H4 (cell line): ENCODE measurements at regions not wholly inside any gene's neighbourhood (a gene's known extent, or its start where the extent isn't known, plus 50 kb on each side); places are given as distances from the start of the nearest gene placed in this dataset.

Source experiments
- DNase-seq: peaks from one replicate; pipeline ENCODE4 v3.0.0-alpha.2; 2015; ENCODE audit warnings: low spot score

DNA sequence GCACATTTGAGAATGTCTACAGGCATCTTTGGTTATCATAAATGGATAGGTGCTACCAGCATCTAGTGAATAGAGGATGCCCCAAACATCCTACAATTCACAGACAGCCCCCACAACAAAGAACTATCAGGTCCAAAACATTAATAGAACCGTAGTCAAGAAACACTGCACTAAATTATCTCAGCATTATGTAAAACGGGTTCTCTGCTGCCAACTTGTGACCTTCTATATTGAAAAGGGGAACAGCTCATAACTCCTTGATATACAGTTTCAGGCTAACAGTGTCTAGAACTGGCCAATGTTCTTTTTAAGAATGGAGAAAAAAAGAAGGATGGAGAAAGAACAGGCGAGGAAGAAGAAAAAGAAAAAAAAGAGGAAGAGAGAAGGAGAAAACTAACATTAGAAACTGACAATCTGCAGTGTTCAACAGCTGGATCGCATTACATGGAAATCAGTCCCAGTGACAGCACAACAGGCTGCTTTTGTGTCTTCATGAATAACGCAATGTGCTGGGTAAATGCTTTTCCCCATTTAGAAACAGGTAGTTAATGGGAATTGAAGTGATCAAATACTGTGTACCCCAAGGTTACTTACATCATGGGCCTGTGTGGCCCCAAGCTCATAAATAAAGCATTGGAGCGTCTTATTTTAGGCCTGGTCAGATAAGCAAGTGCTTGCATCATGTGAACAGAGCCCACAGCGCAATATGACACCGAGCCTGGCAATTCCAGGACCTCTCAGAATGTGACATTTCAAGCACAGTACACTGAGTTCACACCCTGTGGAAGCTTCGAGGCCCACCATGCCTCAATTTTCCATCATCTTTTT is 339.5 kb downstream of the DHX15 start:
- DNase-seq = peak; percentile 27

DNA sequence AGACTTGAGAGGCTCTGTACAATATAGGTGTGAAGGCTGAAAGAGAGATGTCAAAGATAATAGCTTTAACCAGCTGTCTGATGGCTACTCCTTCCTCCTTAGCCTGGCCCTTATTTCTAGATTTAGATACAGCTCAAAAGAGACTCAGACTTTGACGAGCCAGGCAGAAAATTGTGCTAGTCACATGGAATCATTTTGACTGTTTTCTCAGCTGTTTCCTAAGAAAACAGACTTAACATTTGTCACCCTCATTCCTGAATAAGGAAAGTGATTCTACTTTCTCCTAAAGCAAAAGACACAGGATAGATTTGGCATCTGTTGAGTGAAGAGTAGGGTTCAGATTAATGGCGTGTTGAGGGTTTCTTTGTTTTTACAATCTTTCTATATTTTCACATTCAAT is 340.7 kb downstream of the DHX15 start:
- DNase-seq = no peak

DNA sequence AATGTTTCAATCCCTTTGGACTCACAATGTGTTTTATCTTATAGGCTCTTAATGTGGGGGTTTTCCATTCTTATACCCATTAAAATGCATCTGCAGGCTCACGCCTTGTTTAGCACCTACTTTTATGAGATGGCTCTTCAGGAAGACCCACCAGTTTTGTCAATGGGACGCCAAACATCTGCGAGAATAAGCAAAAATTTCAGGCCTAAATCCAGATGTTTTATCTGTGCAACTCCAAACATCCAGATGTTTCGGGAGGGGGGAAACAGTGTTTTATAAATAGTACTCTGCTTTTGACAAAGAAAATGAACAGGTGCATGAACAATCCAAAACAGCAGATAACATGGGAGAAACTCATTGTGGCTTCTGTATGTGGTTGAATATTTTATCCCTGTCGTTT is 342.8 kb downstream of the DHX15 start:
- no peak for DNase-seq

DNA sequence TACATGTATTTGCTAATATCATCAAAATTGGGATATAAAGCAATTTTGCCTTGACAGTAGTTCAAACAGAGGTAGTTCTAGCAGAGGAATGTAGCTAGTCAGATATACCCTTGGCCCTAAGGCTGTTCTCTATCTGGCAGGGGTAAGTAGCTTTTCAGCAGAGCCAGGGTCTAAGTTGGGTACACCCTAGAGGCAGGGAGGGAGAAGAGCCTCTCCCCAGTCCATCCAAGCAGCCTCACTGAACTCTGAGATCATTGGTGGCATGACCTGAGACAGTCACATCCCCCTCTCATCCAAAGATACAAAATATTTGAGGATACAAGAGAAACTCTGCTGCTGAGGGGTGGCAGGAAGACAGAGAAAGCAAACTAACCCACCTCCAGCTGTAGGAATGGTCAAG is 343.7 kb downstream of the DHX15 start:
- DNase-seq = no peak

DNA sequence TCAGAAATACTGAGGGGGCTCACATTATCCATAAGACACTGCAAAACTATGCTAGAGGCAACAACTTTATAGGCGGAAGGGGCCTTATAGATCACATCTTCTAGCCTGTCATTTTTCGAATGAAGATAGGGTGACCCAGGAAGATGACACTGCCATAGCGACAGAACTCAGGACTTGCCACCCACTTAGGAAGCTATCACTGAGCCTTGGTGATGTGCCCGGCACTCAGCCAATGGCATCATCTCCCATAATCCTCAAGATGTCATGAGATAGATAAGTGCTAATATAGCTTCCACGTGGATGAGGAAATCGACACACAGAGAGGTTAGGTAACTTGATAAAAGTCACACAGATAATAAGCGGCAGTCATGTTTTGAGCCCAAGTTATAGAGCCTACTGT is 346.6 kb downstream of the DHX15 start:
- DNase-seq = no peak

DNA sequence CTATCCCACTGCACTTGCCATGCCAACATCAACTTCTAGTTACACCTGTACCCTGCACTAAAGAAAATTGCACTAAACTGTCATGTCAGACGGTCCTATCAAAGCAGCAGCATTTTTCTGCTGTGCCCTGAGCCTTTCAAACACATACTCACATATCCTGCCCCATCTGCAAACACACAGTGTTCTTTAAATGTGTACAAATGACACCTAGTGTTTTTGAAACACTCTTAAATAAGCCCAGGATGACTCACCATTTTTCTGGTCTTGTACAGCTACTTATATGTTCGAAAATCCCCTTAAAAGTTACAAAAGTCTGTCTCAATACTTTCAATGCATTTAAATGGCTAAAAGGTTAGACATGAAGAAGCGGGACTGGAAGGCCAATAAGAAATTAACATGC is 346.7 kb upstream of the PPARGC1A start:
- no peak for DNase-seq

DNA sequence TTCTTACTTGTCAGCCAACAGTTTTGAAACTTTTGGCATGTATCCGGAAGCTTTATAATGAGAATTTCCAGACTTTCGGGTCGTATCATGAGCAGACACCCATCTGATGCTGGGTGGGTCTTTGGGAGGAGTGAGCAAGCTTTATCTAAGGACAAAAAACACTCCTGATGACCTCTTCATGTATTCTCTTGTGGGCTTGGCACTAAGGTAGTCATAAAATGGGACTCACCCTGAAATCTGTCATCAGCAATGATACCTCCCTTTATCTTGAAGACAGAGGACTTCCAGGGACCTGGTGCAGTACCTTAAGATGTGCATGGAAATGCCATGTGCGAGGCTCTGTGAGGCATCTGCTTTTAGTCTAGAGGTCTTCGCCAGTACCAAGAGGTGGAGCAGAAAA is 346.3 kb upstream of the PPARGC1A start:
- DNase-seq = no peak

DNA sequence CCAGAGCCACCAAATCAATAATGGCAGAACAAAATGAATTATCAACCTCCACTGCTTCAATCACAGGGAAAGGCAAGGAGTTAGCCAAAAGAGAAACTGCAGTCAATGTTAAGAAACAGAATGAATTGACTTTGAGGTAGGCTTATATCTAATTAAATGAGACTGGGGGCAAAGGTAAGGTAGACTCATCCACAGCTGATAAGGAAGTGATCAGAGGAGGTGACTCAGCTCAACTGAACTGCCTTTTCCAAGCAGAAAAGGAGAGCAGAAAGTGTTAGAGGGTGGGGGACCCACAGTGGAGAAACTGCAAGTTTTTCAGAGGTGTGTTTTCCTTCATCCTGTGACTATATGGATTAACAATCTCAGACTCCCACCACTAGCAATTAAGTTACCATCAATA is 345.8 kb upstream of the PPARGC1A start:
- DNase-seq = no peak

DNA sequence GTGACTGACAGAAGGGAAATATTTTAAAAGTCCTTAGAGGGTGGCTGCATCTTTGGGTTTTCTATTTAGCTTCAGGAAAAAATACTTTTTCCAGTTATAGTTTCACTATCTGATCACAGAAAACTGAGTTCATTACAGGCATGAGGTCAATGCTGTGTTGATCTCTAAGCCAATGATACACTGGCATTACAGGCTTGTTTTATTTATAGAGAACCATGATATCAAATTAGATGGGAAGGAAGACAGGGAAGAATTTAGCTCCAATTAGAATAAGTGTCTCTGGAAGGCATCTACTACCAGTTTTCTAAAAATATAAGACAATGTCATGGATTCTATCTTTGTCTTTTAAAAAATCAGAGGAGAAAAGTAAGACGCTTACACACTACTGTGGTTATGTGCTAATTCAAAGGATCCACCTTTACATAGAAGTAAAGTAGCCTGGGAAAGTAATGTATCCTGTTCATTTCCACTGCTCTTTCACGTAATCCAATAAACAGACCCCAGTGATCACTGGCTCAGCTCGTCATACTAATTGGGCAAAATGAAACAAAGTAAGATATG is 344.5 kb upstream of the PPARGC1A start:
- no peak for DNase-seq

DNA sequence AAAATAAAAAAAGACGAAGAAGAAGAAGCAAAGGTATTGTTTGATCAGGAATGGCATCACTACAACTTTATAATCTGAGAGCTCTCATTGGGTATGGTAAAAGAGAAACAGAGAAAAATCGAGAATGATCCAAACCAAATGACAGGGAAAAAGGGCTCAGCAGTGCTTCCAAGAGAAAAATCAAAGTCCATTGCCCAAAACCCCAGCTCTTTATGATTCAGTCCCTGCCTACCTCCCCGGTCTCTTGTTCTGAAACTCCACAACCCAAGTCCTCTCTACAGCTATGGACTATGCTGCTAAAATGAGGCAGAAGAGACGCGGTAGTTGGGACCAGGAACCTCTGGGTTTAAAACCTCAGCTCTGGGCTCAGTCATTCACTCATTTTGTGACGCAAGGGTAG is 341.1 kb upstream of the PPARGC1A start:
- no peak for DNase-seq

DNA sequence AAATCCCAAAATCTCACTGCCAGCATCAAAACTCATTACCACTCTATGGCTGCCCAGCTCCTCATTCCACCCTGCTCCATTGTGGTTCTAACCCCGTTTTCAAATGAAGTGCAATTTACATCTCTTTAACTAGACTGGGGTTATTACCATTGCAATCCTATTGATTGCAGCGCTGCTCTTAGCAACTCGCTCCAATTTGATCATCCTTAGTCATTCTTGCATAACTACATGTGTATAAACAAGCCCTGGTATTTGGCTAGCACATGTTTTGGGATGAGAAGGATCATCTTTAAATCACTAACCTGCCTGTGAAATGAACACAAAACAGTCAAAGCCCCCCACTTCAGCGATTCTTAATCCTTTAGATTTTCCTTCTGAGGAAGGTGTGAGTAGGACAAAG is 340.1 kb upstream of the PPARGC1A start:
- no peak for DNase-seq

DNA sequence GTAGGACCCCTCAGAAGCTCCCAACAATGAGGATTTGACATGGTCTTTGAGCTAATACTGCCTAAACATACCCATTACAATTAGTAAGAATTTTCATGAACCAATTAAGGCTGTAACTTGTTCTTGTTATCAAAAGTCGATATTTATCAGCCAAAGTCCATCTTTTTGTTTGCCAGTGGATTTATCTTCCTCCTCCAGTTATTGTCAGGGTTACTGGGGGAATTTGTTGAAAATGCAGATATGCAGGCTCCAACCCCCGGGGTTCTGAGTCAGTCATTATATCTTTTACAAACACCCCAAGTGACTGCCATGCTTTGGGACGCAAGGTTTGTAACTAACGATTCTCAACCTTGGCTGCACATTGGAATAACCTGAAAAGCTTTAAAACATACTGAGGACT is 338.8 kb upstream of the PPARGC1A start:
- no peak for DNase-seq

DNA sequence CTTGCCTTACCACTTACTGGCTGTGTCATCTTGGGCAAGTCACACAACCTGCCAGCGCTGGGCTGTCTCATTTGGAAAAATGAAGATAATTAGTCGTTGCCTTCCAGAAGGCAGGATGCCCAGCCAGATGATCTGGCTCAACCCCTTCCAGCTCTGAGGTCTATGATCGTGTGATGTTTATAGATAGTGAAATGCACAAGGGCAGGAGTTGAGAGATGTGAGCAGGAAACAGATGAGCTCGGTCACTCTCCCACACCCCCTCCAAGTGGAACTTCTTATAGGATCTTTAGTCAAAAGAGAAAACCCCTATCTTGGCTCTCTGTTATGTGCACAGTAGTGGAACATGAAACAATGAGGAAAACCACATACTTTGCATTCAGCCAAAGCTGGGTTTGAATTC is 336.8 kb upstream of the PPARGC1A start:
- DNase-seq = no peak

DNA sequence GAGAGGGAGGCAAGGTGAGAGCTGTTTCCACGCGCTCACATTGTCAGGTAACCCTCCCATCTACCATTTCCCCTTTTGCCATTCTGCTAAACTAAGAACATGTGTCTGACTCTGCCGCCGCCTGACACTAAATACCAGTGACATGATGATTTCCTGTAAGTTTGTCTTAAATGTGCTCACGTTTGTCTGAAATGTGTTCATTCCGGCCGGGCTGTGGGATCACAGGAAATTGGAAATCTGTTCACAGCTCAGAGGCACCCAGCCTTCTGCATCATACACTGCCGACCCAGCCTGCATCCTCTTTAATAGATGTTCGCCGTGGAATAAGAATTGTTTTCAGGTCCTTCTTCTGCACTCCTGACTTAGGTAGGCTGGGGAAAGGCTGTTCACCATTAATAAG is 336.2 kb upstream of the PPARGC1A start:
- DNase-seq = no peak

DNA sequence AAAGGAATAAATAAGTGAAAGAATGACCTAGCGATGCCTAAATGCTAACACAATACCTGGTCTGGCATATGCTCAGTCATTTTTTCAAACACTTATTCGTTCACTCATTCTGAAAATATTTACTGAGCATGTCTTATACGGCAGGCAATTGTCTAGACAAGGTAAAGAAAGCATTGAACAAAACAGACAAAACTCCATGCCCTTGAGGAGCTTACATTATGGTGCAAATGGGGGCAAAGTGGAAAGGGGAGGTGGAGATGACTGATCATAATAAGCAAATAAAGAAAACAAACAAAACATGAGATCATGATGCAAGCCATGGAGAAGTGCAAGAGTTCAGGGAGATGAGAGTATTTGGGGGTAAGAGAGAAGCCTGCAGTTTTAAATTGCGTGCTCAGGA is 334.6 kb upstream of the PPARGC1A start:
- no peak for DNase-seq

DNA sequence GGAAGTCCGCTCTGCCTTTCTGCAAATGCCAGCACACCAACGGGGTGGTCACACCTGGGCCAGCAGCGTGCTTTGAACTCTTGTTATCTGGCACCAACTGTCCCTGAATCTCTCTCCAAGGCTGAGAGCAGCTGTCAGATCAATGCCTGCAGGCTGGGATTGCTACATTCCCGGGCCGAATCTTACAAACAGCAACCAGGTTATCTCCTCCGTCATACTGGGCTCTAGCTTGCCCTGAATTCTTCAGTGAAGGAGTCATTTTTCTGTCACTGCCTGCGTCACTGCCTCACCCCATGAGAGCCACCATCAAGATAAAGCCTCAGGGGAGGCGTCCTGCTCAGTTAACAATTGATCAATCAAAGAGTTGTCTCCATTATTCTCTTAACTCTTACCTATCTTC is 329.4 kb upstream of the PPARGC1A start:
- no peak for DNase-seq

DNA sequence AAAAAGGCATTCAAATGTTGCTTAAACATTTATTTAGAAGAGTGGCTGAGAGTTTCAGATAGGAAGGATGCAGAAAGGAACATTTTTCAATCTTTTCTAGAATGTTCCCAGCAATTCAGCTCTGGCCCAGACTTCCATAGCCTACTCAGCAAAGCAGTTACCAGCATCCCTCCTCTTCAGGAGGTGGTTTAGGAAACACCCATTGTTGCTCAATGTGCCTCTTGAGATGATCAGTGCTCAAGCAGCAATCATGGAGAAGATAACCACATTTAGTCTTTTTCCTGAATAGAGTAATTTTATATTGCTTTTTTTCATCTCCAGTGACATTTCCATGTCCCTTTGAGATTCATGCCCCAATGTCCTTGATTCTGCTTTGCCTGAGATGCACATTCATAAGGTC is 328.7 kb upstream of the PPARGC1A start:
- DNase-seq = no peak

DNA sequence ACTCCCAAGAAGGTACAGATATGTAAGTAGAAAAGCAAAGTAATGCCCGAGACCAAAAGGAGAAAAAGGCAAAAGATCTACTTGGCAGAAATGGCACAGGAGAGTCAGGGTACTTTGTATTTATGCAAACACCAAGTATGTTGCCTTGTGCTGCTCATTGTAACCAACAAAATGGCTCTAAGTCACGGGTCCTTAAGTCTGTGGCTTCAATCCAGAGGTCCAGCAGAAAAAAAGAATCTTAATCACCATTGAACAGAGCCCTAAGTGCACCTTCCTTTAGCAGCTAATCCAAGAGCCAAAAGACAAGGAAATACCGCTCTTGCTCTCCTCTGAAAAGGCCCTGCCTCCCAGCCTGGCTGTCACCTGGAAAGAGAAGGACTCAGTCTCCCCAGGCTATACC is 324.9 kb upstream of the PPARGC1A start:
- DNase-seq = no peak

DNA sequence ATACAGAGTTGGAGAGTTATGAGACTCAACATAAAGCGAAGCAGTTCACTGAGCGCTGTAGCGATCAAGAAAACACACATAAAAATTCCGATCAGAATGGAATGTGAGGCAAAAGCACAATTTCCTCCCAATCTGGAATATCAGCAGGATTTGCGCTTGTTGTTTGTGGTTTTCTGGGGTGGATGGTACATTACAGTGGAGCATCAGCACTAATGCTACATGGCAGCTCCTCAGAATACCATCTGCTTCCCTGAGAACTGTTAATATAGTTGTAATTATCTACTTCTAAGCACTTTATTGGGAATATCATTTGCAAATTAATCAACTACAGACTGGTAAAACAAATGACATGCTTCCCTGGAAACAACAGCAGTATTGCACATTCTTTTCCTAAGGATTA is 324.1 kb upstream of the PPARGC1A start:
- DNase-seq = no peak

DNA sequence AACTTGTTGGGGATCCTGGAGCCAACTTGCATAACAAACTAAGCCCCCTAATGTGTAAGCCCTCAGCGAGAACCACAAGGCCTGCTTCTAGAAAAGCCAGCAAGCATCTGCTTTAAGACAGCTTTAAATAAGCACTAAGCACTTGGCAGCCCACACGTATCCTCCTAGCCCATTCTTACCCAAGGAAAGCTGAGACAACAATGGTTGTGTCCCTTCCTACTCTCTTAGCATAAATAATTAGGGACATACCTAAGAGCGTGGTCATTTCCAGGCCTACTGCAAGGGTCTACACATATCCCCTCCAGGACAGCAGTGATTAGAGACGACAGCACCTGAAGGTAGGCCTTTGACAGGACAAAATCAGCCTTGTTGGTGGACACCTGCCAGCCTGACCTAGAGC is 322.8 kb upstream of the PPARGC1A start:
- no peak for DNase-seq

DNA sequence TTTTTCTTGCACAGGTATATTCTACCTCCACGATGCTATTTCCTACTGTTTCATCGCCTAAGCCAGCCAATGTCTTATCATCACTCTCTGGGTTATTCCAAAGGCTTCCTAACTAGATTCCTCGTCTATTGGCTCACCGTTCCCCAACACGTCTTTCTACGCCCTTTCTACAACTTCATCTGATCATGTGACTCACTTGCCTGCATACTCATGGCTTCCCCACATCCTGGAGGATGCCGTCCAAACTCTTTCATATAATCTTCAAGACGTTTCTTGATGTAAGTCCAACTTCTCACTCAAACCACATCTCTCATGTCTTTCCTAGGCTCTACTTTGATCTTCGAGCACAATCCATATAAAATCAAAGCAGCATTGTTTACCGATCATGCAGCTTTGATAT is 322.0 kb upstream of the PPARGC1A start:
- DNase-seq = no peak

DNA sequence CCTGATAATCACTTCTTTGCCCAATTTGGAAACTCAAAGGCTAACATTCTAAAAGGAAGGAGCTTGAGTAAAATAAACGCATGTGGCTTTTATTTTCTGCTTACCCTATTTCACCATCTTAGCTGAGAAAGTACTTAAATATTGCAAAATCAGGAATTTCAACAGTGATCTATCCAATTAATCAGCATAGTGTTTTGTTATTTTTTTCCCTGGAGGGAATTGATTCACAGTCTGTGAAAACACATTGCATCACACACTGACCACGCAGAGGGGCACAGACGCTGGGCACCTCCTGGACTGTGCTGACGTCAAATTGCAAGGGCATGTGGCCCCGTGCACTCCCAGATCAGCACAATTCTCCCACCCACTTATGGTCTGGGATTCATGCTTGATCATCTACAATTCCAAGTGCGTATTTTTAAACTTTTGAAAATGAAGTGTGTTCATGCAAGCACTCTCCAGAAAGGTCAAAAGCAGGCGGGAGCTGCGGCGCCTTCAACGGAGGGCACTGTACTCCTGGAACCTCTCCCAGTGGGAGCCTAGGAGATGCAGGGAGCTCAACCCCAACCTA is 320.6 kb upstream of the PPARGC1A start:
- DNase-seq = peak; percentile 80

DNA sequence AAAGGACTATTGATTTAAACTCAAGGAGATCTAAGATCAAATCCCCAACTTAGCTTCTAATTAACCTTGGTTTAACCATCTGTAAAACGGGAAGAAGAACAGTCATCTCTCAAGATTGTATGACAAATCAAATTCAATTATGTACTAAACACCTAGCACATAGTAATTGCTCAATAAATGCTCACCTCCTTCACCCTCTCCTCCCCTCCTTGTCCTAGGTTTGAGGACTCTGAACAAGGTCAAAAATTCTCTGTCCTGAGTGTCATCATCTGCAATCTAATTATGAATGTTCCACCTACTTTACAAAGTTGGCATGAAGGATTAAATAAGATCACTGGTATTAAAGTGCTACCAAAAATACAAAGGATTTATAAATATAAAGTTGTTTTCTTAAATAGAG is 320.1 kb upstream of the PPARGC1A start:
- DNase-seq = no peak

DNA sequence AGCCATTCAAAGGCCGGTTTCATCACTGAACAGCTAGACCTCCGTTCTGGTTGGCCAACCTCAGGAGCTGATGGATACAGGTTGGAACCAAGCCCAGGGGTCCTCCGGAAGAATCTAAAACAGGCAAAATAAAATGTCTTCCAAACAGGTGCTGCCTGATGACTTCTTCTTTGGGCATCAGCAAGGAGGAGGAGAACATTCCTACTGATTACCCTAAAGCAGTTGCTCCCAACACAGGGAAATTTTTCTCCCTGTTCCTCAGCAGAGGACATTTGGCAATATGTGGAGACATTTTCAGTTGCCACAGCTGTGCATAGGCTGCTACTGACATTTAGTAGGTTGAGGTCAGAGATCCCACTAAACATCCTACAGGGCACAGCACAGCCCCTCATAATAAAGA is 319.3 kb upstream of the PPARGC1A start:
- no peak for DNase-seq
